ENCODE measurements at regions not wholly inside any gene's neighbourhood (a gene's known extent, or its start where the extent isn't known, plus 50 kb on each side); places are given as distances from the start of the nearest gene placed in this dataset.

GRCh38 chr1:75668813-75669212, 55.7 kb upstream of the ACADM start:
- TF ChIP-seq CTCF (IDR thresholded peaks at IDR 0.05) (no peak), EP300 (IDR thresholded peaks at IDR 0.05) (no peak), POLR2A (IDR thresholded peaks at IDR 0.05) (no peak)

Measured in stomach (tissue), 4 donors.